ENCODE measurements at regions not wholly inside any gene's neighbourhood (a gene's known extent, or its start where the extent isn't known, plus 50 kb on each side); places are given as distances from the start of the nearest gene placed in this dataset.

DNA sequence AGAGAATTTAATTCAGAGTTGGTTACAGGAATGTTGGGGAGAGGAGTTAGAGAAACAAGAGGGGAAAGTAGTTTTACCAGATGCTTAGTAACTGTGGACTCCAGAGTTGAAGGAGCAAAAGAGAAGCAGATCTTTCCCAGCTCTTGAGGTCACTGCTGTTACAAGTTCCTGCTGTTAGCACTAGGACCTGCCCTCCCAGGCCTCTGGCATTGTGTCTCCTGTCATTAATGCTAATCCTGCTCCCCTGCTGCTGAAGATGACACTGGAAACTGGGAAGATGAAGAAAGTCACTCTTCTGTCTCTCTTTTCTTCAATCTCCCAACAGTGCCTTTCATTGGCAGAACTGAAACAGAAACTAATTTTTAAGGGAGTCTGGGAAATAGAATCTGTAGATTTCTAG lies 845.6 kb downstream of the ADGRL2 start:
- Histone ChIP-seq H3K9me3 (ENCODE audit: control insufficient read depth in 2 of 3, insufficient read depth in 1 of 3, low read length in 3 of 3) (no peaks in the 10 kb centered on the region), H3K4me1 (ENCODE audit: control insufficient read depth in 2 of 3, insufficient read depth in 2 of 3, low read depth in 1 of 3, low read length in 3 of 3) (no peaks in the 10 kb centered on the region), H3K36me3 (ENCODE audit: control insufficient read depth in 2 of 3, insufficient read depth in 3 of 3, low read length in 3 of 3) (no peaks in the 10 kb centered on the region), H3K9ac (ENCODE audit: low read length in 3 of 3) (no peak overlapping the region), H3K4me3 (ENCODE audit: low read length in 3 of 3) (no peak overlapping the region), H3K27me3 (ENCODE audit: control insufficient read depth, insufficient read depth, low read length) (no peaks in the 10 kb centered on the region), H3K27ac (ENCODE audit: low read depth in 2 of 2, low read length in 2 of 2) (no peak overlapping the region)
- no peak for FAIRE-seq
- peak in 1 of 5 donors; percentile 7 for DNase-seq
- intact Hi-C loops (cut with DNase I): no loop called here
- TF ChIP-seq, protein P1, sequence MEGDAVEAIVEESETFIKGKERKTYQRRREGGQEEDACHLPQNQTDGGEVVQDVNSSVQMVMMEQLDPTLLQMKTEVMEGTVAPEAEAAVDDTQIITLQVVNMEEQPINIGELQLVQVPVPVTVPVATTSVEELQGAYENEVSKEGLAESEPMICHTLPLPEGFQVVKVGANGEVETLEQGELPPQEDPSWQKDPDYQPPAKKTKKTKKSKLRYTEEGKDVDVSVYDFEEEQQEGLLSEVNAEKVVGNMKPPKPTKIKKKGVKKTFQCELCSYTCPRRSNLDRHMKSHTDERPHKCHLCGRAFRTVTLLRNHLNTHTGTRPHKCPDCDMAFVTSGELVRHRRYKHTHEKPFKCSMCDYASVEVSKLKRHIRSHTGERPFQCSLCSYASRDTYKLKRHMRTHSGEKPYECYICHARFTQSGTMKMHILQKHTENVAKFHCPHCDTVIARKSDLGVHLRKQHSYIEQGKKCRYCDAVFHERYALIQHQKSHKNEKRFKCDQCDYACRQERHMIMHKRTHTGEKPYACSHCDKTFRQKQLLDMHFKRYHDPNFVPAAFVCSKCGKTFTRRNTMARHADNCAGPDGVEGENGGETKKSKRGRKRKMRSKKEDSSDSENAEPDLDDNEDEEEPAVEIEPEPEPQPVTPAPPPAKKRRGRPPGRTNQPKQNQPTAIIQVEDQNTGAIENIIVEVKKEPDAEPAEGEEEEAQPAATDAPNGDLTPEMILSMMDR (IDR thresholded peaks at IDR 0.05; ENCODE audit: borderline replicate concordance, extremely low read depth, insufficient read depth): no peak

DNA sequence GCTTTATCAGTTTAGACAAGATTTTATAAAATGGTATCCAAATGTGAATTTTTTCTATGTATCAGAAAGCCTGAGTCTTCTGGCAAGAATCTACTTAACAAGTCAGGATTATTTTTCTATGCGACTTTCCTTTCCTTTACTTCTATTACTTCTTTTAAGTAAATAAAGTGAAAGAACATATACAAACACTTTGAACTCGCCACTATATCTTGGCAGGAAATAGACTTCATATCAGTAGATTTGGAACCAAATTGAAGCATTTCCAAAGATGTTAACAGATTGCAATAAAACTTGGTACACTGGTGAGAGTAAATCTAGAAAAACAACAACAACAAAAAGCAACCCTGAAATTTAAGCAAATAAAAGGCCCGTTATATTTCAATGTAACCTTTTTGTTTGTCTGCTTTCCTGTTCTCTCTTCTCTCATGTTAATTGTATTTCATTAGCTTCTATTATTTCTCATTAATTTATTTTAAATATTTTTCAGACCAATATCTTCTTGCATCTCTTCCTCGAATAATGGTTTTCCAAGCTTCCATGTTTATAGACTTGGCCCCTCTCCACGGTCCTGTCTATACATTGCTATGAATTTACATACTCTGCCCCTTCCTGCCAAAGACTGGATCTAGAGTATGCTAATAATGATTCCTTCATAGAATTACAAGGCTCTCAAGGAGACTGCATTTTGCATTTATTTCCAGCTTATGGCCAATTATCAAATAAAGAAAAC lies 843.6 kb downstream of the ADGRL2 start:
- H3K4me3 ChIP-seq (ENCODE audit: low read length in 3 of 3): no peak overlapping the region
- H3K9ac ChIP-seq (ENCODE audit: low read length in 3 of 3): no peak overlapping the region
- no peaks in the 10 kb centered on the region for H3K27me3 ChIP-seq (ENCODE audit: control insufficient read depth, insufficient read depth, low read length)
- FAIRE-seq: no peak
- TF ChIP-seq, protein P1 (IDR thresholded peaks at IDR 0.05; ENCODE audit: borderline replicate concordance, extremely low read depth, insufficient read depth): no peak
- intact Hi-C loops (cut with DNase I): no loop called here
- peak in 1 of 5 donors; percentile 6 for DNase-seq
- H3K9me3 ChIP-seq (ENCODE audit: control insufficient read depth in 2 of 3, insufficient read depth in 1 of 3, low read length in 3 of 3): no peaks in the 10 kb centered on the region
- H3K27ac ChIP-seq (ENCODE audit: low read depth in 2 of 2, low read length in 2 of 2): no peak overlapping the region
- H3K36me3 ChIP-seq (ENCODE audit: control insufficient read depth in 2 of 3, insufficient read depth in 3 of 3, low read length in 3 of 3): no peaks in the 10 kb centered on the region
- no peaks in the 10 kb centered on the region for H3K4me1 ChIP-seq (ENCODE audit: control insufficient read depth in 2 of 3, insufficient read depth in 2 of 3, low read depth in 1 of 3, low read length in 3 of 3)

DNA sequence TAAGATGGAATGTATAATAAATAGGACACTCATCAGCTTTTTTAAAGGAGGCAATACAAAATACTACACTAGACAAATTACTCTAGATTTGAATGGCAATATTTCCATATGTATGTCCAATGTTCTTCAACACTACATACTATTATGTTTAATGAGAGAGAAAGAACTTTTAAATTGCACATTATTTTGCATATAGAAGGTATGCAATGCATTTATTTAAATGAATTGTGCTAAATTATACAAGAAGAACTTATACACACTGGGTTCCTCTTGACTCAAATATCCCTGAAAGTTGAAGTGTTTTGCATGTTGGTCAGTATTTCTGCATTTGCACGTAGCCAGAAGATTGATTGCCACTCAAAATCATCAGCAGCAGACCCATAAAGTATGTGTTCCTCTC lies 839.6 kb downstream of the ADGRL2 start:
- DNase-seq (no peak), FAIRE-seq (no peak)
- intact Hi-C loops (cut with DNase I): no loop called here
- no peak overlapping the region for H3K27ac ChIP-seq (ENCODE audit: low read depth in 2 of 2, low read length in 2 of 2)
- no peaks in the 10 kb centered on the region for H3K9me3 ChIP-seq (ENCODE audit: control insufficient read depth in 2 of 3, insufficient read depth in 1 of 3, low read length in 3 of 3)
- TF ChIP-seq, protein P1 (IDR thresholded peaks at IDR 0.05; ENCODE audit: borderline replicate concordance, extremely low read depth, insufficient read depth): no peak
- no peak overlapping the region for H3K9ac ChIP-seq (ENCODE audit: low read length in 3 of 3)
- no peak overlapping the region for H3K4me3 ChIP-seq (ENCODE audit: low read length in 3 of 3)
- no peaks in the 10 kb centered on the region for H3K4me1 ChIP-seq (ENCODE audit: control insufficient read depth in 2 of 3, insufficient read depth in 2 of 3, low read depth in 1 of 3, low read length in 3 of 3)
- no peaks in the 10 kb centered on the region for H3K36me3 ChIP-seq (ENCODE audit: control insufficient read depth in 2 of 3, insufficient read depth in 3 of 3, low read length in 3 of 3)
- H3K27me3 ChIP-seq (ENCODE audit: control insufficient read depth, insufficient read depth, low read length): no peaks in the 10 kb centered on the region

DNA sequence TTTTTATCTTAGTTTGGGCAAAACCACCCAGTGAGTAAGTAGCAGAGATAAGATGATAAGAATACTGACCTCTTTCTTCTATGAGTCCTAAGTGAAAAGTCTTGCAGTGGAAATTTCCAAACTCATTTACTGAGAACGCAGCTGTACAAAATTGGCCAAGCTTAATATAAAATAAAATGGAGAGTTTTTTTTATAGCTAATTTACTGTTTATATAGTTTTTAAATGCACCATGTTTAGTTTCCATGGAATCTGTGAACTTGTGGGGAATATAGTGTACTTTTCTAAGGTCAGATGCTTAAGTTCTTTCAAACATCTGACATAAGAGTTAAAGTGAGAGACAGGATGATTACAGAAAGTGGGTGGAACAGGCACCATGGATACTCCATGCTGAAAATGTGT lies 833.5 kb downstream of the ADGRL2 start:
- H3K9me3 ChIP-seq (ENCODE audit: control insufficient read depth in 2 of 3, insufficient read depth in 1 of 3, low read length in 3 of 3): no peaks in the 10 kb centered on the region
- H3K4me1 ChIP-seq (ENCODE audit: control insufficient read depth in 2 of 3, insufficient read depth in 2 of 3, low read depth in 1 of 3, low read length in 3 of 3): no peaks in the 10 kb centered on the region
- no peaks in the 10 kb centered on the region for H3K36me3 ChIP-seq (ENCODE audit: control insufficient read depth in 2 of 3, insufficient read depth in 3 of 3, low read length in 3 of 3)
- TF ChIP-seq, protein P1 (IDR thresholded peaks at IDR 0.05; ENCODE audit: borderline replicate concordance, extremely low read depth, insufficient read depth): no peak
- FAIRE-seq (no peak), DNase-seq (no peak)
- H3K27me3 ChIP-seq (ENCODE audit: control insufficient read depth, insufficient read depth, low read length): no peaks in the 10 kb centered on the region
- H3K4me3 ChIP-seq (ENCODE audit: low read length in 3 of 3): no peak overlapping the region
- intact Hi-C loops (cut with DNase I): no loop called here
- no peak overlapping the region for H3K27ac ChIP-seq (ENCODE audit: low read depth in 2 of 2, low read length in 2 of 2)
- no peak overlapping the region for H3K9ac ChIP-seq (ENCODE audit: low read length in 3 of 3)
